ENCODE measurements at regions not wholly inside any gene's neighbourhood (a gene's known extent, or its start where the extent isn't known, plus 50 kb on each side); places are given as distances from the start of the nearest gene placed in this dataset.

GRCh38 chr13:53537586-53537985 is 509.0 kb downstream of the OLFM4 start:
- TF ChIP-seq, protein P1, sequence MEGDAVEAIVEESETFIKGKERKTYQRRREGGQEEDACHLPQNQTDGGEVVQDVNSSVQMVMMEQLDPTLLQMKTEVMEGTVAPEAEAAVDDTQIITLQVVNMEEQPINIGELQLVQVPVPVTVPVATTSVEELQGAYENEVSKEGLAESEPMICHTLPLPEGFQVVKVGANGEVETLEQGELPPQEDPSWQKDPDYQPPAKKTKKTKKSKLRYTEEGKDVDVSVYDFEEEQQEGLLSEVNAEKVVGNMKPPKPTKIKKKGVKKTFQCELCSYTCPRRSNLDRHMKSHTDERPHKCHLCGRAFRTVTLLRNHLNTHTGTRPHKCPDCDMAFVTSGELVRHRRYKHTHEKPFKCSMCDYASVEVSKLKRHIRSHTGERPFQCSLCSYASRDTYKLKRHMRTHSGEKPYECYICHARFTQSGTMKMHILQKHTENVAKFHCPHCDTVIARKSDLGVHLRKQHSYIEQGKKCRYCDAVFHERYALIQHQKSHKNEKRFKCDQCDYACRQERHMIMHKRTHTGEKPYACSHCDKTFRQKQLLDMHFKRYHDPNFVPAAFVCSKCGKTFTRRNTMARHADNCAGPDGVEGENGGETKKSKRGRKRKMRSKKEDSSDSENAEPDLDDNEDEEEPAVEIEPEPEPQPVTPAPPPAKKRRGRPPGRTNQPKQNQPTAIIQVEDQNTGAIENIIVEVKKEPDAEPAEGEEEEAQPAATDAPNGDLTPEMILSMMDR (IDR thresholded peaks at IDR 0.05), result no peak
- no peak for TF ChIP-seq POLR2A (IDR thresholded peaks at IDR 0.05)

Data from uterus (tissue), 2 donors.